VCaP (cell line): ENCODE measurements at regions not wholly inside any gene's neighbourhood (a gene's known extent, or its start where the extent isn't known, plus 50 kb on each side); places are given as distances from the start of the nearest gene placed in this dataset.

Experiments used
- H3K27ac ChIP-seq: fragments of 450-650 bp; 2 replicates; pipeline ENCODE4 v1.5.1; 2017
- TF ChIP-seq, protein P1 (sequence below): fragments of 450-650 bp; conservative IDR thresholded peaks from 2 replicates; pipeline ENCODE4 v1.5.1; 2017; ENCODE audit warnings: mild to moderate bottlenecking, moderate library complexity

GRCh38 chr1:73898540-73898939 lies 299.4 kb downstream of the LRRIQ3 start:
- no peak overlapping the region for H3K27ac ChIP-seq
- TF ChIP-seq, protein P1, sequence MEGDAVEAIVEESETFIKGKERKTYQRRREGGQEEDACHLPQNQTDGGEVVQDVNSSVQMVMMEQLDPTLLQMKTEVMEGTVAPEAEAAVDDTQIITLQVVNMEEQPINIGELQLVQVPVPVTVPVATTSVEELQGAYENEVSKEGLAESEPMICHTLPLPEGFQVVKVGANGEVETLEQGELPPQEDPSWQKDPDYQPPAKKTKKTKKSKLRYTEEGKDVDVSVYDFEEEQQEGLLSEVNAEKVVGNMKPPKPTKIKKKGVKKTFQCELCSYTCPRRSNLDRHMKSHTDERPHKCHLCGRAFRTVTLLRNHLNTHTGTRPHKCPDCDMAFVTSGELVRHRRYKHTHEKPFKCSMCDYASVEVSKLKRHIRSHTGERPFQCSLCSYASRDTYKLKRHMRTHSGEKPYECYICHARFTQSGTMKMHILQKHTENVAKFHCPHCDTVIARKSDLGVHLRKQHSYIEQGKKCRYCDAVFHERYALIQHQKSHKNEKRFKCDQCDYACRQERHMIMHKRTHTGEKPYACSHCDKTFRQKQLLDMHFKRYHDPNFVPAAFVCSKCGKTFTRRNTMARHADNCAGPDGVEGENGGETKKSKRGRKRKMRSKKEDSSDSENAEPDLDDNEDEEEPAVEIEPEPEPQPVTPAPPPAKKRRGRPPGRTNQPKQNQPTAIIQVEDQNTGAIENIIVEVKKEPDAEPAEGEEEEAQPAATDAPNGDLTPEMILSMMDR = no peak

DNA sequence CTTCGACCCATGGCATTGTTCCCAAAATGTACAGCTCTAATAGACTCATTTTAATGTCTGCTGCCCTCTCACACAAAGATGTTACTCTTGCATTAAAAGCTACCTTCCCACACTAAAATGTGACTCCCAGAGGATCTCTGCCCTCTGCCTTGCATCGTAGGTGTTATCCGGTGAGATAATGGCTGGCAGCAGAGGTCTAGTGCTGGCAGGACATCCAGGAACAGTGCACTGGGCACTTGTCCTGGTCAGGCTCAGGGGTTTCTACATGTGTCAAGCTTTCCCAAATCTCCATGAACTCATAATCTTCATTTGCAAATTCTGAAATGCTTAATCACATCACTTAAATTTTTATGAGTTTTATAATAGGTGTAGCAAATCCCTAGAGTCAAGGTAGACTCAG lies 310.6 kb downstream of the LRRIQ3 start:
- H3K27ac ChIP-seq = no peak overlapping the region

GRCh38 chr1:73886716-73887115 lies 311.3 kb downstream of the LRRIQ3 start:
- TF ChIP-seq, protein P1 = no peak
- no peak overlapping the region for H3K27ac ChIP-seq

More for the DNA sequence above, 310.6 kb downstream of the LRRIQ3 start:
- TF ChIP-seq, protein P1 = no peak

GRCh38 chr1:73874806-73875205 lies 323.2 kb downstream of the LRRIQ3 start:
- no peak overlapping the region for H3K27ac ChIP-seq
- TF ChIP-seq, protein P1 = no peak

- TF ChIP-seq, protein P1 = no peak
- no peak overlapping the region for H3K27ac ChIP-seq
These were observed 329.1 kb downstream of the LRRIQ3 start for GRCh38 chr1:73868810-73869336.

- TF ChIP-seq, protein P1 = no peak
These were observed 335.6 kb downstream of the LRRIQ3 start for GRCh38 chr1:73862355-73862754.

DNA sequence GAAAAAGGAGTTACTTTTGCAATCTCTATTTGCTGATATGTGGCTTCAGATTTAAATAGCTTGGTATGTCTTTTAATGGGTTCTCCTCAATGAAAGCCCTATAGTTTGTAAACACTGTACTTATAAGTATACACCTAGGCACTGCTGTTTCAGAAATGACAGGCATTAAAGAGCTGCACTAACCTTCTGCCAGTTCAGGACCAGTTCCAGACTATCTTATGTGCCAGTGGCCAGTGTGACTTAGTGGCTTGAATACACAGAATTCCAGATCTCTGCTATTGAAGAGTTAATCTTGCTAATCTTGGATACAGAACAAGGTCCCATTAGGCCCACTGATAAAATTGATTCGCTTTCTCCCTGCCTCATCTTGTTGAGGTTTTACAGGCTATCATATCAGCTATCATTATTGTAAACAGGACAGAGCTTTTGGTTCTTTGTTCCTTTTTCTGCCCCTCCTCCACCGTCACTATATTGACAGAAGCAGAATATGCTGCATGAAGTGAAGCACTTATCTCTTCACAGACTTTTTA lies 337.5 kb downstream of the LRRIQ3 start:
- TF ChIP-seq, protein P1 = no peak
- no peak overlapping the region for H3K27ac ChIP-seq

More at GRCh38 chr1:73862355-73862754, 335.6 kb downstream of the LRRIQ3 start:
- no peak overlapping the region for H3K27ac ChIP-seq
